LNCaP clone FGC (cell line): ENCODE measurements at regions not wholly inside any gene's neighbourhood (a gene's known extent, or its start where the extent isn't known, plus 50 kb on each side); places are given as distances from the start of the nearest gene placed in this dataset.
A peak's percentile ranks its signal among the peaks of the same experiment; 100 is the strongest.

Experiments
- DNase-seq: peaks from one replicate; pipeline ENCODE4 v3.0.0-alpha.2; 2011; ENCODE audit warnings: low read depth
- H3K4me3 ChIP-seq: 2 replicates; pipeline ENCODE4 v1.5.1; 2011; ENCODE audit warnings: mild to moderate bottlenecking, low read depth, low read length, control low read depth
- CTCF ChIP-seq: IDR thresholded peaks from 2 replicates; pipeline ENCODE4 v1.5.1; 2012; ENCODE audit warnings: mild to moderate bottlenecking; ENCODE audit not compliant: control insufficient read depth, insufficient read depth; ENCODE audit errors: extremely low read depth

- no peak for TF ChIP-seq CTCF
- no peak overlapping the region for H3K4me3 ChIP-seq
- DNase-seq = no peak
These were observed 85.5 kb downstream of the APIP start for GRCh38 chr11:34830648-34831047.

- DNase-seq = no peak
- TF ChIP-seq CTCF = no peak
These were observed 86.1 kb downstream of the APIP start for GRCh38 chr11:34830035-34830434.

GRCh38 chr11:34827228-34827627 lies 89.0 kb downstream of the APIP start:
- no peak for DNase-seq
- no peak overlapping the region for H3K4me3 ChIP-seq
- no peak for TF ChIP-seq CTCF

More at GRCh38 chr11:34830035-34830434, 86.1 kb downstream of the APIP start:
- no peak overlapping the region for H3K4me3 ChIP-seq

GRCh38 chr11:34826384-34826726 lies 89.8 kb downstream of the APIP start:
- no peak for DNase-seq
- no peak for TF ChIP-seq CTCF
- H3K4me3 ChIP-seq = no peak overlapping the region

- TF ChIP-seq CTCF = no peak
- no peak overlapping the region for H3K4me3 ChIP-seq
- DNase-seq = peak; percentile 56
These were observed 90.4 kb downstream of the APIP start for GRCh38 chr11:34825670-34826383.

- no peak overlapping the region for H3K4me3 ChIP-seq
- no peak for TF ChIP-seq CTCF
- DNase-seq = no peak
These were observed 90.9 kb downstream of the APIP start for GRCh38 chr11:34825315-34825669.

GRCh38 chr11:34824425-34824824 lies 91.8 kb downstream of the APIP start:
- H3K4me3 ChIP-seq = no peak overlapping the region
- DNase-seq = no peak
- no peak for TF ChIP-seq CTCF
